Neuronal stem cell (in vitro differentiated cells): ENCODE measurements at regions not wholly inside any gene's neighbourhood (a gene's known extent, or its start where the extent isn't known, plus 50 kb on each side); places are given as distances from the start of the nearest gene placed in this dataset.

Source experiments
- DNase-seq: peaks from one replicate; pipeline ENCODE4 v3.0.0-alpha.2; 2013; ENCODE audit warnings: low spot score
- H2AFZ ChIP-seq: one replicate; pipeline ENCODE4 v1.6.1; 2013; ENCODE audit warnings: mild to moderate bottlenecking, low read length, inconsistent platforms
- H2AK5ac ChIP-seq: 2 replicates; pipeline ENCODE4 v1.6.1; 2013; ENCODE audit warnings: low read depth, mild to moderate bottlenecking, inconsistent platforms, low read length, moderate library complexity, mixed read lengths
- H2BK120ac ChIP-seq: 2 replicates; pipeline ENCODE4 v1.6.1; 2013; ENCODE audit warnings: low read depth, mild to moderate bottlenecking, inconsistent platforms, low read length, moderate library complexity, mixed read lengths
- H2BK12ac ChIP-seq: one replicate; pipeline ENCODE4 v1.6.1; 2013; ENCODE audit warnings: low read length, inconsistent platforms
- H2BK15ac ChIP-seq: 2 replicates; pipeline ENCODE4 v1.6.1; 2013; ENCODE audit warnings: mild to moderate bottlenecking, low read length, inconsistent platforms, mixed read lengths
- H2BK5ac ChIP-seq: one replicate; pipeline ENCODE4 v1.6.1; 2013; ENCODE audit warnings: inconsistent platforms, mild to moderate bottlenecking, low read length, moderate library complexity
- H3K14ac ChIP-seq: one replicate; pipeline ENCODE4 v1.6.1; 2013; ENCODE audit warnings: low read length, inconsistent platforms
- H3K18ac ChIP-seq: 2 replicates; pipeline ENCODE4 v1.6.1; 2013; ENCODE audit warnings: low read length, inconsistent platforms
- H3K23ac ChIP-seq: 2 replicates; pipeline ENCODE4 v1.6.1; 2013; ENCODE audit warnings: low read depth, mild to moderate bottlenecking, mixed read lengths, low read length, inconsistent platforms; ENCODE audit not compliant: poor library complexity
- H3K27ac ChIP-seq: replicated peaks from 3 replicates; pipeline ENCODE4 v1.5.1; 2013; ENCODE audit warnings: low read length, inconsistent platforms
- H3K27me3 ChIP-seq, 3 experiments: 2 replicates each; pipeline ENCODE4 v1.6.1; 2013; ENCODE audit warnings: low read length in 3 of 3, mild to moderate bottlenecking in 2 of 3, inconsistent platforms in 1 of 3, low read depth in 1 of 3, mixed read lengths in 1 of 3, moderate library complexity in 1 of 3; ENCODE audit not compliant: control insufficient read depth in 3 of 3, insufficient read depth in 3 of 3
- H3K36me3 ChIP-seq, 2 donors: replicated peaks in 1 of 2; 2 replicates each; pipeline ENCODE4 v1.6.1; 2013; ENCODE audit warnings: low read length in 2 of 2; ENCODE audit not compliant: control insufficient read depth in 2 of 2, insufficient read depth in 2 of 2
- H3K4ac ChIP-seq: 2 replicates; pipeline ENCODE4 v1.6.1; 2013; ENCODE audit warnings: inconsistent platforms, mild to moderate bottlenecking, low read length, moderate library complexity
- H3K4me1 ChIP-seq, 2 donors: 1 replicate in 1 of 2; 2 replicates in 1 of 2; pipeline ENCODE4 v1.6.1; 2013; ENCODE audit warnings: low read length in 2 of 2, low read depth in 1 of 2; ENCODE audit not compliant: control insufficient read depth in 2 of 2, insufficient read depth in 1 of 2
- H3K4me2 ChIP-seq: one replicate; pipeline ENCODE4 v1.6.1; 2013; ENCODE audit warnings: mild to moderate bottlenecking, low read length, inconsistent platforms; ENCODE audit not compliant: insufficient read depth, poor library complexity, severe bottlenecking
- H3K4me3 ChIP-seq, 2 donors: 2 replicates each; pipeline ENCODE4 v1.5.1; 2013; ENCODE audit warnings: low read length in 2 of 2, mild to moderate bottlenecking in 2 of 2, inconsistent platforms in 1 of 2, moderate library complexity in 1 of 2
- H3K79me1 ChIP-seq: one replicate; pipeline ENCODE4 v1.6.1; 2013; ENCODE audit warnings: low read depth, mild to moderate bottlenecking, inconsistent platforms, low read length, moderate library complexity
- H3K9ac ChIP-seq: one replicate; pipeline ENCODE4 v1.6.1; 2013; ENCODE audit warnings: mild to moderate bottlenecking, low read depth, low read length, inconsistent platforms; ENCODE audit not compliant: poor library complexity
- H3K9me3 ChIP-seq, 2 donors: replicated peaks in 1 of 2; 2 replicates each; pipeline versions ENCODE3 to v1.6.1; 2013; ENCODE audit warnings: low read length in 2 of 2, mild to moderate bottlenecking in 2 of 2, inconsistent platforms in 1 of 2, low read depth in 1 of 2, mixed read lengths in 1 of 2, moderate library complexity in 1 of 2; ENCODE audit not compliant: control insufficient read depth in 2 of 2, insufficient read depth in 1 of 2
- H4K8ac ChIP-seq: one replicate; pipeline ENCODE4 v1.6.1; 2013; ENCODE audit warnings: low read depth, mild to moderate bottlenecking, inconsistent platforms, low read length, moderate library complexity
- H4K91ac ChIP-seq: one replicate; pipeline ENCODE4 v1.6.1; 2013; ENCODE audit warnings: low read length, low read depth, mild to moderate bottlenecking, inconsistent platforms; ENCODE audit not compliant: poor library complexity
- WGBS, 2 donors: extraction: QIAGEN DNeasy Blood & Tissue Kit; methylation state at CpG; one replicate each; pipeline ENCODE4 v1.1.7; 2013; ENCODE audit warnings: missing lambda C conversion rate in 2 of 2, mixed read lengths in 1 of 2; ENCODE audit not compliant: insufficient read length in 2 of 2, insufficient replicate concordance in 1 of 2; ENCODE audit errors: extremely low coverage in 2 of 2; 5-methylcytosine and 5-hydroxymethylcytosine counted together

GRCh38 chr12:46900734-46901463 lies 75.1 kb upstream of the SLC38A4 start:
- H3K18ac ChIP-seq: no peak overlapping the region
- no CpG with 5 or more reads among the region's 3 CpGs for WGBS, 2 donors
- H4K8ac ChIP-seq: no peak overlapping the region
- H2BK15ac ChIP-seq: no peak overlapping the region
- no peaks in the 10 kb centered on the region for H3K27me3 ChIP-seq
- no peak overlapping the region for H2BK5ac ChIP-seq
- no peak overlapping the region for H3K4me3 ChIP-seq
- no peaks in the 10 kb centered on the region for H3K36me3 ChIP-seq
- no peak overlapping the region for H2BK12ac ChIP-seq
- no peak overlapping the region for H2BK120ac ChIP-seq
- DNase-seq: no peak
- H3K27ac ChIP-seq: no peak overlapping the region
- H3K4me2 ChIP-seq: no peak overlapping the region
- H3K23ac ChIP-seq: no peak overlapping the region
- no peak overlapping the region for H3K9ac ChIP-seq
- no peaks in the 10 kb centered on the region for H3K9me3 ChIP-seq
- H4K91ac ChIP-seq: peak overlapping the region; percentile 43
- H2AFZ ChIP-seq: no peak overlapping the region
- no peak overlapping the region for H3K4ac ChIP-seq
- no peak overlapping the region for H3K14ac ChIP-seq
- no peaks in the 10 kb centered on the region for H3K79me1 ChIP-seq
- H3K4me1 ChIP-seq: no peaks in the 10 kb centered on the region
- no peak overlapping the region for H2AK5ac ChIP-seq

- H4K8ac ChIP-seq: no peak overlapping the region
These were observed 75.8 kb upstream of the SLC38A4 start for GRCh38 chr12:46901464-46902205.

GRCh38 chr12:46903058-46903457 lies 77.3 kb upstream of the SLC38A4 start:
- Histone ChIP-seq H3K18ac (no peak overlapping the region), H3K4me2 (no peak overlapping the region), H2AFZ (no peak overlapping the region), H3K23ac (no peak overlapping the region), H3K9me3 (no peaks in the 10 kb centered on the region), H3K4ac (no peak overlapping the region), H3K36me3 (no peaks in the 10 kb centered on the region), H3K27me3 (no peaks in the 10 kb centered on the region), H2BK15ac (no peak overlapping the region), H4K8ac (no peak overlapping the region), H2BK5ac (no peak overlapping the region), H3K9ac (no peak overlapping the region), H2AK5ac (no peak overlapping the region), H3K4me1 (no peaks in the 10 kb centered on the region), H3K14ac (no peak overlapping the region), H4K91ac (no peak overlapping the region), H3K27ac (no peak overlapping the region), H3K79me1 (no peaks in the 10 kb centered on the region), H3K4me3 (no peak overlapping the region), H2BK120ac (no peak overlapping the region), H2BK12ac (no peak overlapping the region)
- no CpG with 5 or more reads among the region's 2 CpGs for WGBS, 2 donors
- DNase-seq: no peak

More at GRCh38 chr12:46901464-46902205, 75.8 kb upstream of the SLC38A4 start:
- H3K9me3 ChIP-seq: no peaks in the 10 kb centered on the region
- no peak overlapping the region for H2BK5ac ChIP-seq
- no peaks in the 10 kb centered on the region for H3K27me3 ChIP-seq
- peak overlapping the region; percentile 22 for H3K9ac ChIP-seq
- H3K14ac ChIP-seq: no peak overlapping the region
- no peak overlapping the region for H2AK5ac ChIP-seq
- no peak overlapping the region for H2BK120ac ChIP-seq
- H3K27ac ChIP-seq: no peak overlapping the region
- H3K36me3 ChIP-seq: no peaks in the 10 kb centered on the region
- no peak overlapping the region for H3K18ac ChIP-seq
- H3K4me1 ChIP-seq: no peaks in the 10 kb centered on the region
- no peak overlapping the region for H2AFZ ChIP-seq
- DNase-seq: no peak
- no peak overlapping the region for H2BK12ac ChIP-seq
- no peak overlapping the region for H2BK15ac ChIP-seq
- H3K79me1 ChIP-seq: no peaks in the 10 kb centered on the region
- H3K4ac ChIP-seq: no peak overlapping the region
- WGBS, 2 donors: no CpG with 5 or more reads among the region's 3 CpGs
- H3K4me3 ChIP-seq: no peak overlapping the region
- no peak overlapping the region for H4K91ac ChIP-seq
- H3K4me2 ChIP-seq: no peak overlapping the region
- H3K23ac ChIP-seq: no peak overlapping the region

- no CpG with 5 or more reads among the region's 12 CpGs for WGBS, 2 donors
These were observed 78.8 kb upstream of the SLC38A4 start for GRCh38 chr12:46904406-46905238.

More at GRCh38 chr12:46904406-46905238, 78.8 kb upstream of the SLC38A4 start:
- Histone ChIP-seq H3K4me1 (no peaks in the 10 kb centered on the region), H4K91ac (no peak overlapping the region), H3K36me3 (no peaks in the 10 kb centered on the region), H3K23ac (no peak overlapping the region), H3K4me3 (no peak overlapping the region), H3K79me1 (no peaks in the 10 kb centered on the region), H4K8ac (no peak overlapping the region), H2BK12ac (no peak overlapping the region), H3K27me3 (no peaks in the 10 kb centered on the region), H2BK120ac (no peak overlapping the region), H2BK15ac (no peak overlapping the region), H2AFZ (peak overlapping the region; percentile 27), H3K9me3 (no peaks in the 10 kb centered on the region), H3K9ac (no peak overlapping the region), H3K4ac (no peak overlapping the region), H3K14ac (no peak overlapping the region), H3K27ac (no peak overlapping the region), H2BK5ac (no peak overlapping the region), H3K4me2 (no peak overlapping the region), H3K18ac (peak overlapping the region; percentile 62), H2AK5ac (no peak overlapping the region)
- no peak for DNase-seq
